SK-N-SH treated with all-trans-retinoic acid at 6 μM for 48 hours (cell line): ENCODE measurements at regions not wholly inside any gene's neighbourhood (a gene's known extent, or its start where the extent isn't known, plus 50 kb on each side); places are given as distances from the start of the nearest gene placed in this dataset.

Source experiments
- ARNTL ChIP-seq: fragments of 450-650 bp; formaldehyde crosslinking; IDR thresholded peaks from 2 replicates; pipeline ENCODE4 v1.5.0; 2020; ENCODE audit warnings: low read depth, mild to moderate bottlenecking, moderate library complexity, borderline replicate concordance
- CSDC2 ChIP-seq: fragments of 250-450 bp; sonication (Bioruptor Pico); IDR thresholded peaks from 2 replicates; pipeline ENCODE4 v1.5.0; 2020; ENCODE audit warnings: mild to moderate bottlenecking, moderate library complexity
- ESRRG ChIP-seq: fragments of 250-450 bp; sonication (Bioruptor Pico); IDR thresholded peaks from 2 replicates; pipeline ENCODE4 v1.6.1; 2021; ENCODE audit warnings: mild to moderate bottlenecking
- ZFP3 ChIP-seq: fragments of 250-450 bp; sonication (Bioruptor Pico); IDR thresholded peaks from 2 replicates; pipeline ENCODE4 v1.5.0; 2020; ENCODE audit warnings: mild to moderate bottlenecking, moderate library complexity
- TF ChIP-seq, protein P1 (sequence below): fragments of 250-450 bp; sonication (Bioruptor Pico); IDR thresholded peaks from 2 replicates; pipeline ENCODE4 v1.5.0; 2020; ENCODE audit warnings: mild to moderate bottlenecking, moderate library complexity

DNA sequence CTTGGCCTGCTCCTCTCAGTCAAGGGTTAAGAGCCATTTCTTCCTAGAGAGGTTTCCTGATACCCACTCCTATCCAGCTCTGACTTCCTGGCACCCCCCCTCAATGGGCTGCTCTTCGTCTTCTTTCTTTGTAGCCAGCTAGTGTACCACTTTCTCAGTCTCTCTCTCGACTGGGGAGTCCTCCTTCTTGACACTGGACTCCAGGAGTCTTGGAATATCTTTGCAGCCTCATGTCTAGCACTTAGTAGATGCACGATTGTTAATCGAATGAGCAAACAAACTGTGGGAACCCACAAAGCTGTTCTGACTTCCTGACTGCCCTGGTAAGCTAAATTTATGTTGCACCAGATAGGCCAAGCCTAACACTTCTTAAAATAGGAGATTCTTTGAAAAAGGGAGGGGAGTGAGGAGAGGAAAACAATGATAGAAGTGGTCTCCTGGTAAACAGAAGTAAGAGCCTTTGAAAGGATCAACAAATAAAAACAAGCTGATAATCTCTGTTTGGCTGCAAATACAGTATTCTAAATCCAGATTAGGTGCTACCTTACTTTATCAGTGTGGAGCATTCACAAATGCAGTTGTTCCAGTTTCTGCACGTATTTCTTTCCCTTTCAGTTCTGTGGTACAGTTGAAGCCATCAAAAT, 160.1 kb upstream of the CITED2 start:
- TF ChIP-seq CSDC2 (CRISPR knock-in tag) (no peak), ESRRG (CRISPR knock-in tag) (no peak), ARNTL (CRISPR knock-in tag) (no peak), ZFP3 (no peak)
- TF ChIP-seq, protein P1, sequence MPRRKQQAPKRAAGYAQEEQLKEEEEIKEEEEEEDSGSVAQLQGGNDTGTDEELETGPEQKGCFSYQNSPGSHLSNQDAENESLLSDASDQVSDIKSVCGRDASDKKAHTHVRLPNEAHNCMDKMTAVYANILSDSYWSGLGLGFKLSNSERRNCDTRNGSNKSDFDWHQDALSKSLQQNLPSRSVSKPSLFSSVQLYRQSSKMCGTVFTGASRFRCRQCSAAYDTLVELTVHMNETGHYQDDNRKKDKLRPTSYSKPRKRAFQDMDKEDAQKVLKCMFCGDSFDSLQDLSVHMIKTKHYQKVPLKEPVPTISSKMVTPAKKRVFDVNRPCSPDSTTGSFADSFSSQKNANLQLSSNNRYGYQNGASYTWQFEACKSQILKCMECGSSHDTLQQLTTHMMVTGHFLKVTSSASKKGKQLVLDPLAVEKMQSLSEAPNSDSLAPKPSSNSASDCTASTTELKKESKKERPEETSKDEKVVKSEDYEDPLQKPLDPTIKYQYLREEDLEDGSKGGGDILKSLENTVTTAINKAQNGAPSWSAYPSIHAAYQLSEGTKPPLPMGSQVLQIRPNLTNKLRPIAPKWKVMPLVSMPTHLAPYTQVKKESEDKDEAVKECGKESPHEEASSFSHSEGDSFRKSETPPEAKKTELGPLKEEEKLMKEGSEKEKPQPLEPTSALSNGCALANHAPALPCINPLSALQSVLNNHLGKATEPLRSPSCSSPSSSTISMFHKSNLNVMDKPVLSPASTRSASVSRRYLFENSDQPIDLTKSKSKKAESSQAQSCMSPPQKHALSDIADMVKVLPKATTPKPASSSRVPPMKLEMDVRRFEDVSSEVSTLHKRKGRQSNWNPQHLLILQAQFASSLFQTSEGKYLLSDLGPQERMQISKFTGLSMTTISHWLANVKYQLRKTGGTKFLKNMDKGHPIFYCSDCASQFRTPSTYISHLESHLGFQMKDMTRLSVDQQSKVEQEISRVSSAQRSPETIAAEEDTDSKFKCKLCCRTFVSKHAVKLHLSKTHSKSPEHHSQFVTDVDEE (CRISPR knock-in tag), result no peak
